Fibroblast of lung (primary cell): ENCODE measurements at regions not wholly inside any gene's neighbourhood (a gene's known extent, or its start where the extent isn't known, plus 50 kb on each side); places are given as distances from the start of the nearest gene placed in this dataset.

ENCODE experiments used
- DNase-seq, 2 donors: peaks; one replicate each; pipeline versions ENCODE4 v3.0.0 to v3.0.0-alpha.2; 2010; ENCODE audit warnings: low read depth in 2 of 2
- H2AFZ ChIP-seq: 2 replicates; pipeline ENCODE4 v1.5.1; 2012; ENCODE audit warnings: low read length, control low read depth, inconsistent platforms
- H3K27ac ChIP-seq: 2 replicates; pipeline ENCODE4 v1.5.1; 2011; ENCODE audit warnings: low read length, control low read depth; ENCODE audit not compliant: insufficient read depth
- H3K27me3 ChIP-seq: 2 replicates; pipeline ENCODE4 v1.5.1; 2011; ENCODE audit warnings: mild to moderate bottlenecking, low read length; ENCODE audit not compliant: control insufficient read depth, insufficient read depth
- H3K36me3 ChIP-seq: 2 replicates; pipeline ENCODE4 v1.5.1; 2011; ENCODE audit warnings: low read length; ENCODE audit not compliant: control insufficient read depth, insufficient read depth
- H3K4me1 ChIP-seq: 2 replicates; pipeline ENCODE4 v1.5.1; 2011; ENCODE audit warnings: low read length; ENCODE audit not compliant: control insufficient read depth, insufficient read depth; ENCODE audit errors: extremely low read depth
- H3K4me2 ChIP-seq: 2 replicates; pipeline ENCODE4 v1.5.1; 2011; ENCODE audit warnings: low read length, control low read depth; ENCODE audit not compliant: insufficient read depth; ENCODE audit errors: extremely low read depth
- H3K4me3 ChIP-seq, 4 experiments: fragments of 200-600 bp in 1 of 4; sonication (generic) in 1 of 4; replicated peaks in 1 of 4; 2 replicates each; pipeline ENCODE4 v1.5.1; 2011 to 2016; ENCODE audit warnings: low read length in 4 of 4, low read depth in 3 of 4, mild to moderate bottlenecking in 3 of 4, control low read depth in 2 of 4, inconsistent platforms in 1 of 4, mixed read lengths in 1 of 4; ENCODE audit not compliant: insufficient read depth in 1 of 4; ENCODE audit errors: control extremely low read depth in 1 of 4
- H3K79me2 ChIP-seq: 2 replicates; pipeline ENCODE4 v1.5.1; 2012; ENCODE audit warnings: mild to moderate bottlenecking, low read length, inconsistent platforms; ENCODE audit not compliant: control insufficient read depth, insufficient read depth
- H3K9ac ChIP-seq: 2 replicates; pipeline ENCODE4 v1.5.1; 2011; ENCODE audit warnings: mild to moderate bottlenecking, low read length, control low read depth; ENCODE audit not compliant: insufficient read depth
- H3K9me3 ChIP-seq: 2 replicates; pipeline ENCODE4 v1.5.1; 2012; ENCODE audit warnings: low read depth, low read length; ENCODE audit not compliant: control insufficient read depth, insufficient read depth
- H4K20me1 ChIP-seq: 2 replicates; pipeline ENCODE4 v1.5.1; 2011; ENCODE audit warnings: low read length; ENCODE audit not compliant: control insufficient read depth, insufficient read depth; ENCODE audit errors: extremely low read depth
- CTCF ChIP-seq, 2 donors: IDR thresholded peaks in 1 of 2; conservative IDR thresholded peaks in 1 of 2; 1 replicate in 1 of 2; 2 replicates in 1 of 2; pipeline ENCODE4 v1.5.1; 2011 to 2012; ENCODE audit warnings: low read length in 2 of 2, control low read depth in 1 of 2, inconsistent platforms in 1 of 2, low read depth in 1 of 2, mild to moderate bottlenecking in 1 of 2
- EZH2 ChIP-seq: IDR thresholded peaks from 2 replicates; pipeline ENCODE4 v1.5.1; 2012; ENCODE audit warnings: low read length, control low read depth, mild to moderate bottlenecking; ENCODE audit errors: missing control alignments

- Histone ChIP-seq H3K4me2 (no peak overlapping the region), H3K4me3 (no peak overlapping the region), H3K27ac (no peak overlapping the region), H3K4me1 (no peaks in the 10 kb centered on the region), H4K20me1 (no peaks in the 10 kb centered on the region), H3K27me3 (no peaks in the 10 kb centered on the region), H2AFZ (no peak overlapping the region), H3K36me3 (no peaks in the 10 kb centered on the region), H3K79me2 (no peaks in the 10 kb centered on the region), H3K9ac (no peak overlapping the region), H3K9me3 (no peaks in the 10 kb centered on the region)
- no peak for DNase-seq
- TF ChIP-seq EZH2 (no peak), CTCF (conservative IDR thresholded peaks at IDR 0.05 in 1 of 2, IDR thresholded peaks at IDR 0.05 in 1 of 2; ENCODE audit: low read depth in 1 of 2, low read length in 2 of 2) (no peak)
These were observed 321.8 kb downstream of the TCERG1L start for GRCh38 chr10:130989670-130990232.

DNA sequence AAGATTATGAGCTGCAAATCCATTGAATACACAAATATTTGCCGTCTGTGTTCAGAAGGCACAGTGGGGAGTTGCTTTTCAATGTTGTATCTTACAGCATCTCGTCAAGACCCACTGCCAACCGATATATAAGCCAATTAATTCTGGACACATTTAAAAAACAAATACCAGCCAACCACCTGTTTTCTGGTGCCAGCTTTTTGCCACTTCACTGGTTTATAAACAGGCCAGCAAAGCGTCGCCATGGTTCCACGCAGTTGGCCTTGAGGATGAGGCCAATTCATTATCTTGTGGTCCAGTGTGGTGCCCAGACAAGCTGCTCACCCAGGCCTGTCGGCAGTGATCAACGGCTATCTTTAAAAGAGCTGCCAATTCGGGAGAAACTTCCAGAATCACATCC is 321.0 kb downstream of the TCERG1L start:
- no peak overlapping the region for H3K27ac ChIP-seq
- no peaks in the 10 kb centered on the region for H3K9me3 ChIP-seq
- H3K27me3 ChIP-seq = no peaks in the 10 kb centered on the region
- no peaks in the 10 kb centered on the region for H3K36me3 ChIP-seq
- no peak for TF ChIP-seq EZH2
- no peak for TF ChIP-seq CTCF (conservative IDR thresholded peaks at IDR 0.05 in 1 of 2, IDR thresholded peaks at IDR 0.05 in 1 of 2; ENCODE audit: low read depth in 1 of 2, low read length in 2 of 2)
- no peaks in the 10 kb centered on the region for H4K20me1 ChIP-seq
- no peaks in the 10 kb centered on the region for H3K79me2 ChIP-seq
- H3K9ac ChIP-seq = no peak overlapping the region
- DNase-seq = no peak
- no peak overlapping the region for H3K4me2 ChIP-seq
- H3K4me1 ChIP-seq = no peaks in the 10 kb centered on the region
- no peak overlapping the region for H2AFZ ChIP-seq
- no peak overlapping the region for H3K4me3 ChIP-seq

- DNase-seq = no peak
- no peaks in the 10 kb centered on the region for H4K20me1 ChIP-seq
- no peaks in the 10 kb centered on the region for H3K27me3 ChIP-seq
- no peaks in the 10 kb centered on the region for H3K9me3 ChIP-seq
- H3K27ac ChIP-seq = no peak overlapping the region
- no peaks in the 10 kb centered on the region for H3K36me3 ChIP-seq
- TF ChIP-seq CTCF (conservative IDR thresholded peaks at IDR 0.05 in 1 of 2, IDR thresholded peaks at IDR 0.05 in 1 of 2; ENCODE audit: low read depth in 1 of 2, low read length in 2 of 2) = no peak
- no peak for TF ChIP-seq EZH2
- H3K9ac ChIP-seq = no peak overlapping the region
- H2AFZ ChIP-seq = no peak overlapping the region
- H3K4me3 ChIP-seq = no peak overlapping the region
- H3K4me1 ChIP-seq = no peaks in the 10 kb centered on the region
- H3K79me2 ChIP-seq = no peaks in the 10 kb centered on the region
- no peak overlapping the region for H3K4me2 ChIP-seq
These were observed 318.6 kb downstream of the TCERG1L start for GRCh38 chr10:130992802-130993523.
